ENCODE measurements at regions not wholly inside any gene's neighbourhood (a gene's known extent, or its start where the extent isn't known, plus 50 kb on each side); places are given as distances from the start of the nearest gene placed in this dataset.

GRCh38 chr13:62760724-62761123 lies 1345.1 kb upstream of the PCDH20 start (continued):
- TF ChIP-seq PRDM15 (CRISPR knock-in tag; IDR thresholded peaks at IDR 0.05) (no peak), RELB (IDR thresholded peaks at IDR 0.05; ENCODE audit: low read depth) (no peak), FOXK2 (IDR thresholded peaks at IDR 0.05) (no peak), E4F1 (IDR thresholded peaks at IDR 0.05; ENCODE audit: borderline replicate concordance, partially characterized antibody) (no peak), ETV6 (conservative IDR thresholded peaks at IDR 0.05 in 1 of 2, IDR thresholded peaks at IDR 0.05 in 1 of 2; ENCODE audit: borderline replicate concordance in 1 of 2, low read depth in 1 of 2) (no peak), ZBTB40 (IDR thresholded peaks at IDR 0.05; ENCODE audit: borderline replicate concordance) (no peak), MXI1 (IDR thresholded peaks at IDR 0.05; ENCODE audit: low read depth, low read length) (no peak), IRF3 (IDR thresholded peaks at IDR 0.05) (no peak)
